GM12878 (cell line): ENCODE measurements at regions not wholly inside any gene's neighbourhood (a gene's known extent, or its start where the extent isn't known, plus 50 kb on each side); places are given as distances from the start of the nearest gene placed in this dataset.

Experiments
- ATAC-seq: fragments of 200-7000 bp; cut with Tn5 transposase; 3 replicates; pipeline ENCODE4 v1.9.1; 2020; ENCODE audit warnings: mild to moderate bottlenecking, moderate library complexity
- BruUV-seq: library from RNA; stranded (reverse); fragments of 400-500 nt; replicated peaks from 2 replicates; lab custom pipeline; 2021; lab: Mats Ljungman, UMichigan
- CTCF ChIA-PET: fragments of 300-600 bp; sonication (Branson Sonifier 250); formaldehyde crosslinking; extraction: SDS; loops from one replicate; lab custom pipeline; 2021; ENCODE audit warnings: inconsistent platforms; lab: Yijun Ruan, JAX
- POLR2A ChIA-PET: fragments of 350-600 bp; formaldehyde crosslinking; extraction: SDS; loops from one replicate; lab custom pipeline; 2021; ENCODE audit warnings: inconsistent platforms; lab: Charles Lee
- RAD21 ChIA-PET: fragments of 300-600 bp; sonication (Branson Sonifier 250); formaldehyde crosslinking; loops from one replicate; lab custom pipeline; 2023; ENCODE audit warnings: antibody characterized with exemption; ENCODE audit not compliant: unreplicated experiment; lab: Charles Lee
- SMC1A ChIA-PET: fragments of 300-600 bp; sonication (Branson Sonifier 250); formaldehyde crosslinking; loops from one replicate; lab custom pipeline; 2023; ENCODE audit not compliant: unreplicated experiment, uncharacterized antibody; lab: Charles Lee
- DNase-seq: peaks from one replicate; pipeline ENCODE4 v3.0.0-alpha.2; 2011; ENCODE audit warnings: low read depth, low spot score
- FAIRE-seq: peaks from 3 replicates; lab custom pipeline; 2011; peaks lifted over from hg19 to GRCh38; lab: Jason Lieb, UNC
- H2AFZ ChIP-seq: 2 replicates; pipeline ENCODE4 v1.6.0; 2011; ENCODE audit warnings: low read depth, low read length, control low read depth; ENCODE audit not compliant: control insufficient read depth
- H3K27ac ChIP-seq: 2 replicates; pipeline ENCODE4 v1.5.1; 2011; ENCODE audit warnings: control low read depth; ENCODE audit not compliant: control insufficient read depth, insufficient read depth
- H3K27me3 ChIP-seq, 2 experiments: replicated peaks in 1 of 2; 2 replicates each; pipeline versions ENCODE4 v1.6.0 to v1.6.1; 2011; ENCODE audit warnings: low read length in 1 of 2; ENCODE audit not compliant: control insufficient read depth in 2 of 2, insufficient read depth in 2 of 2
- H3K36me3 ChIP-seq, 2 experiments: 2 replicates each; pipeline ENCODE4 v1.5.1; 2011; ENCODE audit warnings: low read length in 1 of 2; ENCODE audit not compliant: control insufficient read depth in 2 of 2, insufficient read depth in 2 of 2
- H3K4me1 ChIP-seq: 2 replicates; pipeline ENCODE4 v1.6.1; 2011; ENCODE audit warnings: mild to moderate bottlenecking, low read length, moderate library complexity, mixed read lengths; ENCODE audit not compliant: control insufficient read depth, insufficient read depth
- H3K4me2 ChIP-seq: 2 replicates; pipeline ENCODE4 v1.6.0; 2011; ENCODE audit warnings: control low read depth; ENCODE audit not compliant: control insufficient read depth, insufficient read depth
- H3K4me3 ChIP-seq: fragments of 200-600 bp; sonication (generic); 2 replicates; pipeline ENCODE4 v1.5.1; 2016
- H3K79me2 ChIP-seq: 2 replicates; pipeline ENCODE4 v1.6.0; 2011; ENCODE audit warnings: low read length; ENCODE audit not compliant: control insufficient read depth, insufficient read depth
- H3K9ac ChIP-seq: 2 replicates; pipeline ENCODE4 v1.8.0; 2011; ENCODE audit warnings: low read length, control low read depth, mixed read lengths; ENCODE audit not compliant: control insufficient read depth, insufficient read depth
- H3K9me3 ChIP-seq: replicated peaks from 3 replicates; pipeline ENCODE4 v1.5.1; 2011; ENCODE audit warnings: mild to moderate bottlenecking, low read length; ENCODE audit not compliant: control insufficient read depth, insufficient read depth
- H4K20me1 ChIP-seq: 2 replicates; pipeline ENCODE4 v1.6.0; 2011; ENCODE audit not compliant: control insufficient read depth, insufficient read depth
- BCLAF1 ChIP-seq: fragments of 450-650 bp; IDR thresholded peaks from 2 replicates; pipeline ENCODE4 v1.6.1; 2017; ENCODE audit warnings: antibody characterized with exemption, mild to moderate bottlenecking, moderate library complexity
- BMI1 ChIP-seq: fragments of 450-650 bp; IDR thresholded peaks from 2 replicates; pipeline ENCODE4 v1.6.1; 2016; ENCODE audit warnings: mild to moderate bottlenecking, moderate library complexity, borderline replicate concordance
- EED ChIP-seq: sonication (generic); IDR thresholded peaks from 2 replicates; pipeline ENCODE4 v1.6.1; 2016; ENCODE audit warnings: antibody characterized with exemption, low read depth
- FOS ChIP-seq: IDR thresholded peaks from 3 replicates; pipeline ENCODE4 v1.6.1; 2011; ENCODE audit warnings: borderline replicate concordance; ENCODE audit not compliant: insufficient read length; ENCODE audit errors: extremely low read depth
- POLR2AphosphoS2 ChIP-seq: IDR thresholded peaks from 2 replicates; pipeline ENCODE4 v1.6.1; 2011; ENCODE audit warnings: low read depth, mild to moderate bottlenecking, low read length, improper control_type of control experiment, moderate library complexity
- SMC3 ChIP-seq: IDR thresholded peaks from 2 replicates; pipeline ENCODE4 v1.6.1; 2011; ENCODE audit warnings: low read length, improper control_type of control experiment, borderline replicate concordance
- SREBF2 ChIP-seq: IDR thresholded peaks from 2 replicates; pipeline ENCODE4 v1.6.1; 2012; ENCODE audit warnings: mild to moderate bottlenecking, low read length
- TCF3 ChIP-seq: IDR thresholded peaks from 2 replicates; pipeline ENCODE4 v1.6.1; 2012; ENCODE audit warnings: low read depth, mild to moderate bottlenecking, low read length, borderline replicate concordance; ENCODE audit not compliant: insufficient read depth
- USF2 ChIP-seq: IDR thresholded peaks from 2 replicates; pipeline ENCODE4 v1.6.1; 2011; ENCODE audit warnings: low read depth, low read length, improper control_type of control experiment, borderline replicate concordance
- WGBS: methylation state at CpG from one replicate; pipeline ENCODE4 v1.1.6; 2016; ENCODE audit warnings: low lambda C conversion rate; ENCODE audit not compliant: insufficient replicate concordance, insufficient coverage; ENCODE audit errors: missing lambda C conversion rate; 5-methylcytosine and 5-hydroxymethylcytosine counted together
- in situ Hi-C: fragments of 300-500 bp; cut with MboI; formaldehyde crosslinking; loops from 9 replicates; pipeline ENCODE4 v1.14.3; 2018; ENCODE audit warnings: mixed read lengths
- intact Hi-C: fragments of 100-400 bp; cut with micrococcal nuclease; formaldehyde crosslinking; loops from one replicate; pipeline ENCODE4 v1.14.2; 2022; ENCODE audit not compliant: unreplicated experiment

DNA sequence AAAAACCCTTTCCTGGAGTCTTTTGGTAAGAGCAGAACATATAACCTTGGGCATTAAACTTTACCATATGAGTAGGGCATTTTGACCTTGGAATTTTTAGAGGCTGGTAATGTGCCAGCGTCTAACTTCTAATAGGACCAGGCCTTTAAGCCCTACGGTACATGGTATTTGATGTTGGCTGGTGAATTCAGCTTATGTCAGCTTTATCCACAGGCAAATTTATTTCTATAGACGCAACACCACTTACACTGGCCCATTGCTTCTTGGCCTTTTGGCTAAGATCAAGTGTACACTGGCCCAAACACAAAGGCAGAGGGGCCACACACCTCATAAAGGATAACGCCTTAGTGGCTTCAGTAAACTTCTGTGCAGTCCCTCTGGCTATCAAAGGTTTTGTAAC is 410.2 kb upstream of the LARGE1 start:
- POLR2A ChIA-PET, result no interaction called here
- no peaks in the 10 kb centered on the region for H3K4me1 ChIP-seq
- H3K9me3 ChIP-seq, result no peaks in the 10 kb centered on the region; the same call in 2 of the 3 replicates
- no peaks in the 10 kb centered on the region for H3K27me3 ChIP-seq
- no peaks in the 10 kb centered on the region for H3K79me2 ChIP-seq
- H3K4me2 ChIP-seq, result no peak overlapping the region
- H3K27ac ChIP-seq, result no peak overlapping the region
- SMC1A ChIA-PET, result no interaction called here
- no peak overlapping the region for H3K9ac ChIP-seq
- 29% methylated on average over 4 of the region's 4 CpGs for WGBS
- no peak overlapping the region for H3K4me3 ChIP-seq
- ATAC-seq, result no peak
- no peak overlapping the region for H2AFZ ChIP-seq
- RAD21 ChIA-PET, result no interaction called here
- no peak for DNase-seq
- CTCF ChIA-PET, result no interaction called here
- in situ Hi-C loops, result no loop called here
- FAIRE-seq, result no peak
- no peaks in the 10 kb centered on the region for H4K20me1 ChIP-seq
- no TSS peak for BruUV-seq
- intact Hi-C loops, result no loop called here
- TF ChIP-seq SREBF2, result no peak
- no peak for TF ChIP-seq USF2
- no peak for TF ChIP-seq BCLAF1
- TF ChIP-seq SMC3, result no peak
- TF ChIP-seq EED, result no peak
- no peak for TF ChIP-seq FOS
- TF ChIP-seq POLR2AphosphoS2, result no peak
- TF ChIP-seq BMI1, result no peak
- TF ChIP-seq TCF3, result no peak
- H3K36me3 ChIP-seq, result no peaks in the 10 kb centered on the region
